ENCODE measurements at regions not wholly inside any gene's neighbourhood (a gene's known extent, or its start where the extent isn't known, plus 50 kb on each side); places are given as distances from the start of the nearest gene placed in this dataset.

GRCh38 chr2:206379886-206380285, 63.4 kb upstream of the ADAM23 start:
- Histone ChIP-seq H3K27ac (no peak overlapping the region), H3F3A (ENCODE audit: insufficient read depth) (no peaks in the 10 kb centered on the region), H3K36me3 (ENCODE audit: low read depth) (no peaks in the 10 kb centered on the region), H3K9ac (no peak overlapping the region), H3K4me3 (no peak overlapping the region), H3K9me3 (ENCODE audit: low read depth) (no peaks in the 10 kb centered on the region), H4K20me1 (ENCODE audit: insufficient read depth) (no peaks in the 10 kb centered on the region), H3K4me2 (ENCODE audit: unreplicated experiment) (no peak overlapping the region), H3K4me1 (ENCODE audit: insufficient read depth) (no peaks in the 10 kb centered on the region), H3K27me3 (replicated peaks; ENCODE audit: insufficient read depth) (no peaks in the 10 kb centered on the region), H3K9me2 (ENCODE audit: insufficient read depth) (no peaks in the 10 kb centered on the region), H3K79me2 (ENCODE audit: insufficient read depth) (no peaks in the 10 kb centered on the region), H2AFZ (no peak overlapping the region)
- in situ Hi-C loops (cut with MboI), result no loop called here
- TF ChIP-seq EZH2 (IDR thresholded peaks at IDR 0.05; ENCODE audit: insufficient read depth, poor library complexity, severe bottlenecking) (no peak), EZH2phosphoT487 (IDR thresholded peaks at IDR 0.05; ENCODE audit: insufficient read depth, low read depth) (no peak)
- DNase-seq, result no peak
- WGBS, 2 experiments (ENCODE audit: low coverage in 1 of 2, low lambda C conversion rate in 2 of 2, missing lambda C conversion rate in 2 of 2), result 60 to 67% methylated on average over 3 of the region's 3 CpGs

DNA sequence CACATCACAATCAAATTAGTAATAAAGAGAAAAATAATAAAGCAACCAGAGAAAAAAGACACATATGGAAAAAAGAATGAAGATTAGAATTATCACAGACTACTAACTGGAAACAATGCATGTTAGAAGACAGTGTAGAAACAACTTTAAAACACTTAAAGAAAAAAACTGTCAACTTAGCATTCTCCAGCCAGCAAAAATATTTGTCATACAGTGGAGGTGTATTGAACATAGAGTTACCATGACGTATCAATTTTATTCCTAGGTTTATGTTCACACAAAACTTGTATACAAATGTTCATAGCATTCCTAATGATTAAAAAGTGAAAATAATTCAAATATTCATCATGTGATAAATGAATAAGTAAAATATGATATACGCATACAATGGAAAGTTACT, 61.5 kb upstream of the ADAM23 start:
- Histone ChIP-seq H3K4me2 (ENCODE audit: unreplicated experiment) (no peak overlapping the region), H3K4me1 (ENCODE audit: insufficient read depth) (no peaks in the 10 kb centered on the region), H3K9me3 (ENCODE audit: low read depth) (no peaks in the 10 kb centered on the region), H3K36me3 (ENCODE audit: low read depth) (no peaks in the 10 kb centered on the region), H2AFZ (no peak overlapping the region), H4K20me1 (ENCODE audit: insufficient read depth) (no peaks in the 10 kb centered on the region), H3K9me2 (ENCODE audit: insufficient read depth) (no peaks in the 10 kb centered on the region), H3K27ac (no peak overlapping the region), H3F3A (ENCODE audit: insufficient read depth) (no peaks in the 10 kb centered on the region), H3K27me3 (replicated peaks; ENCODE audit: insufficient read depth) (no peaks in the 10 kb centered on the region), H3K4me3 (no peak overlapping the region), H3K79me2 (ENCODE audit: insufficient read depth) (no peaks in the 10 kb centered on the region), H3K9ac (no peak overlapping the region)
- in situ Hi-C loops (cut with MboI), result no loop called here
- WGBS, 2 experiments (ENCODE audit: low coverage in 1 of 2, low lambda C conversion rate in 2 of 2, missing lambda C conversion rate in 2 of 2), result 29 to 33% methylated on average over 2 of the region's 2 CpGs
- TF ChIP-seq EZH2phosphoT487 (IDR thresholded peaks at IDR 0.05; ENCODE audit: insufficient read depth, low read depth) (no peak), EZH2 (IDR thresholded peaks at IDR 0.05; ENCODE audit: insufficient read depth, poor library complexity, severe bottlenecking) (no peak)
- DNase-seq, result no peak

DNA sequence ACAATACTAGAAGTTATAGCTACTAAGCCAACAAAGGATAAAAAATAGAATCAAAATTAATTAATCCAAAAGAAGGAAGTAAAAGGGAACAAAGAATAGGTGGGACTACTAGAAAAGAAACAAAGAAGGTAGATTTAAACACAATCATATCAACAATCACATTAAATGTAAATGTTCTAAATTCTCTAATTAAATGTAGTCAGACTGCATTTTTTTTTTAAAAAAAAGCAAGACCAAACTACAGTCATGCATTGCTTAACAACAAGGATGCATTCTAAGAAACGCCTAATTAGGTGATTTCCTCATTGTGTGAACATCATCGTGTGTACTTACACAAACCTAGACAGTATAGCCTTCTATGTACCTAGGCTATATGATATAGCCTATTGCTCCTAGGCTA, 59.7 kb upstream of the ADAM23 start:
- Histone ChIP-seq H3K4me3 (no peak overlapping the region), H3K9me3 (ENCODE audit: low read depth) (no peaks in the 10 kb centered on the region), H3K79me2 (ENCODE audit: insufficient read depth) (no peaks in the 10 kb centered on the region), H3K36me3 (ENCODE audit: low read depth) (no peaks in the 10 kb centered on the region), H3F3A (ENCODE audit: insufficient read depth) (no peaks in the 10 kb centered on the region), H3K27me3 (replicated peaks; ENCODE audit: insufficient read depth) (no peaks in the 10 kb centered on the region), H2AFZ (no peak overlapping the region), H3K9me2 (ENCODE audit: insufficient read depth) (no peaks in the 10 kb centered on the region), H3K4me2 (ENCODE audit: unreplicated experiment) (no peak overlapping the region), H3K4me1 (ENCODE audit: insufficient read depth) (no peaks in the 10 kb centered on the region), H3K9ac (no peak overlapping the region), H4K20me1 (ENCODE audit: insufficient read depth) (no peaks in the 10 kb centered on the region), H3K27ac (no peak overlapping the region)
- 29 to 35% methylated on average over 2 of the region's 2 CpGs for WGBS, 2 experiments (ENCODE audit: low coverage in 1 of 2, low lambda C conversion rate in 2 of 2, missing lambda C conversion rate in 2 of 2)
- in situ Hi-C loops (cut with MboI), result no loop called here
- TF ChIP-seq EZH2 (IDR thresholded peaks at IDR 0.05; ENCODE audit: insufficient read depth, poor library complexity, severe bottlenecking) (no peak), EZH2phosphoT487 (IDR thresholded peaks at IDR 0.05; ENCODE audit: insufficient read depth, low read depth) (no peak)
- DNase-seq, result no peak

- H3K9ac ChIP-seq, result no peak overlapping the region
- no peaks in the 10 kb centered on the region for H3K79me2 ChIP-seq (ENCODE audit: insufficient read depth)
- H2AFZ ChIP-seq, result no peak overlapping the region
- in situ Hi-C loops (cut with MboI), result no loop called here
- no peaks in the 10 kb centered on the region for H3K27me3 ChIP-seq (replicated peaks; ENCODE audit: insufficient read depth)
- no peaks in the 10 kb centered on the region for H3K4me1 ChIP-seq (ENCODE audit: insufficient read depth)
- 51 to 55% methylated on average over 3 of the region's 3 CpGs for WGBS, 2 experiments (ENCODE audit: low coverage in 1 of 2, low lambda C conversion rate in 2 of 2, missing lambda C conversion rate in 2 of 2)
- H4K20me1 ChIP-seq (ENCODE audit: insufficient read depth), result no peaks in the 10 kb centered on the region
- DNase-seq, result no peak
- TF ChIP-seq EZH2phosphoT487 (IDR thresholded peaks at IDR 0.05; ENCODE audit: insufficient read depth, low read depth) (no peak), EZH2 (IDR thresholded peaks at IDR 0.05; ENCODE audit: insufficient read depth, poor library complexity, severe bottlenecking) (no peak)
- no peak overlapping the region for H3K4me3 ChIP-seq
- H3K36me3 ChIP-seq (ENCODE audit: low read depth), result no peaks in the 10 kb centered on the region
- no peak overlapping the region for H3K27ac ChIP-seq
- H3F3A ChIP-seq (ENCODE audit: insufficient read depth), result no peaks in the 10 kb centered on the region
- H3K9me3 ChIP-seq (ENCODE audit: low read depth), result no peaks in the 10 kb centered on the region
- H3K4me2 ChIP-seq (ENCODE audit: unreplicated experiment), result no peak overlapping the region
- no peaks in the 10 kb centered on the region for H3K9me2 ChIP-seq (ENCODE audit: insufficient read depth)
Observed at GRCh38 chr2:206387808-206388207, 55.5 kb upstream of the ADAM23 start.

GRCh38 chr2:206388698-206389097, 54.6 kb upstream of the ADAM23 start:
- no peaks in the 10 kb centered on the region for H4K20me1 ChIP-seq (ENCODE audit: insufficient read depth)
- H3K27ac ChIP-seq, result no peak overlapping the region
- H3K4me2 ChIP-seq (ENCODE audit: unreplicated experiment), result no peak overlapping the region
- H3K9me3 ChIP-seq (ENCODE audit: low read depth), result no peaks in the 10 kb centered on the region
- H3K4me1 ChIP-seq (ENCODE audit: insufficient read depth), result no peaks in the 10 kb centered on the region
- no peaks in the 10 kb centered on the region for H3K36me3 ChIP-seq (ENCODE audit: low read depth)
- H3K4me3 ChIP-seq, result no peak overlapping the region
- no peak overlapping the region for H2AFZ ChIP-seq
- no peaks in the 10 kb centered on the region for H3K27me3 ChIP-seq (replicated peaks; ENCODE audit: insufficient read depth)
- no peak for DNase-seq
- no peak for TF ChIP-seq EZH2 (IDR thresholded peaks at IDR 0.05; ENCODE audit: insufficient read depth, poor library complexity, severe bottlenecking)
- no peak overlapping the region for H3K9ac ChIP-seq
- H3K79me2 ChIP-seq (ENCODE audit: insufficient read depth), result no peaks in the 10 kb centered on the region
- H3F3A ChIP-seq (ENCODE audit: insufficient read depth), result no peaks in the 10 kb centered on the region
- in situ Hi-C loops (cut with MboI), result no loop called here
- no peaks in the 10 kb centered on the region for H3K9me2 ChIP-seq (ENCODE audit: insufficient read depth)
